GM12865 (cell line): ENCODE measurements at regions not wholly inside any gene's neighbourhood (a gene's known extent, or its start where the extent isn't known, plus 50 kb on each side); places are given as distances from the start of the nearest gene placed in this dataset.

Experiments
- DNase-seq: peaks from one replicate; pipeline ENCODE4 v3.0.0; 2010; ENCODE audit warnings: low read depth
- H3K4me3 ChIP-seq: 2 replicates; pipeline ENCODE4 v1.5.1; 2011; ENCODE audit warnings: mild to moderate bottlenecking, low read depth, low read length, control low read depth
- CTCF ChIP-seq: IDR thresholded peaks from 2 replicates; pipeline ENCODE4 v1.5.1; 2011; ENCODE audit warnings: low read length, control low read depth, low read depth, inconsistent platforms; ENCODE audit not compliant: insufficient read depth; ENCODE audit errors: missing control alignments

GRCh38 chr2:145460112-145460511 lies 940.2 kb upstream of the ZEB2 start:
- no peak for DNase-seq
- H3K4me3 ChIP-seq: no peak overlapping the region

GRCh38 chr2:145431181-145431951 lies 911.4 kb upstream of the ZEB2 start:
- no peak for TF ChIP-seq CTCF
- no peak for DNase-seq
- H3K4me3 ChIP-seq: no peak overlapping the region

More at GRCh38 chr2:145460112-145460511, 940.2 kb upstream of the ZEB2 start:
- TF ChIP-seq CTCF: no peak

GRCh38 chr2:145423809-145424208 lies 903.9 kb upstream of the ZEB2 start:
- no peak overlapping the region for H3K4me3 ChIP-seq
- no peak for TF ChIP-seq CTCF
- DNase-seq: no peak

- DNase-seq: no peak
Measured at GRCh38 chr2:145422576-145422975, 902.7 kb upstream of the ZEB2 start.

GRCh38 chr2:145421841-145422240 lies 901.9 kb upstream of the ZEB2 start:
- TF ChIP-seq CTCF: no peak
- no peak for DNase-seq

More at GRCh38 chr2:145422576-145422975, 902.7 kb upstream of the ZEB2 start:
- no peak overlapping the region for H3K4me3 ChIP-seq
- no peak for TF ChIP-seq CTCF

GRCh38 chr2:145416640-145417039 lies 896.7 kb upstream of the ZEB2 start:
- TF ChIP-seq CTCF: no peak

More at GRCh38 chr2:145421841-145422240, 901.9 kb upstream of the ZEB2 start:
- no peak overlapping the region for H3K4me3 ChIP-seq

GRCh38 chr2:145415151-145415550 lies 895.2 kb upstream of the ZEB2 start:
- DNase-seq: no peak
- no peak for TF ChIP-seq CTCF
- no peak overlapping the region for H3K4me3 ChIP-seq

More at GRCh38 chr2:145416640-145417039, 896.7 kb upstream of the ZEB2 start:
- no peak overlapping the region for H3K4me3 ChIP-seq
- DNase-seq: no peak
